HG03139 (cell line): ENCODE measurements at regions not wholly inside any gene's neighbourhood (a gene's known extent, or its start where the extent isn't known, plus 50 kb on each side); places are given as distances from the start of the nearest gene placed in this dataset.

ENCODE experiments used
- ATAC-seq: cut with Tn5 transposase; IDR thresholded peaks from one replicate; pipeline ENCODE4 v1.9.1; 2021; ENCODE audit not compliant: unreplicated experiment

- no peak for ATAC-seq
Measured at GRCh38 chr2:3959372-3959771, 256.0 kb downstream of the DCDC2C start.

GRCh38 chr2:3960106-3960505, 256.7 kb downstream of the DCDC2C start:
- ATAC-seq, result no peak

- ATAC-seq, result no peak
Measured at GRCh38 chr2:3962719-3963118, 259.3 kb downstream of the DCDC2C start.

GRCh38 chr2:3965211-3965610, 261.8 kb downstream of the DCDC2C start:
- no peak for ATAC-seq

- ATAC-seq, result no peak
Measured at GRCh38 chr2:3965953-3966352, 262.6 kb downstream of the DCDC2C start.

GRCh38 chr2:3966470-3966869, 263.1 kb downstream of the DCDC2C start:
- no peak for ATAC-seq

- ATAC-seq, result no peak
Measured at GRCh38 chr2:3968736-3969135, 265.4 kb downstream of the DCDC2C start.

- no peak for ATAC-seq
Measured at GRCh38 chr2:3970791-3971651, 267.6 kb downstream of the DCDC2C start.

- no peak for ATAC-seq
Measured at GRCh38 chr2:3971652-3972192, 268.3 kb downstream of the DCDC2C start.

- no peak for ATAC-seq
Measured at GRCh38 chr2:3972377-3972776, 269.0 kb downstream of the DCDC2C start.

GRCh38 chr2:3974765-3975164, 271.4 kb downstream of the DCDC2C start:
- ATAC-seq, result no peak

GRCh38 chr2:3981446-3981987, 278.1 kb downstream of the DCDC2C start:
- ATAC-seq, result no peak

- ATAC-seq, result no peak
Measured at GRCh38 chr2:3982160-3982559, 278.8 kb downstream of the DCDC2C start.

- ATAC-seq, result no peak
Measured at GRCh38 chr2:3986063-3986462, 282.7 kb downstream of the DCDC2C start.

- ATAC-seq, result no peak
Measured at GRCh38 chr2:3986530-3987258, 283.3 kb downstream of the DCDC2C start.

GRCh38 chr2:4002841-4003403, 299.5 kb downstream of the DCDC2C start:
- ATAC-seq, result no peak

- ATAC-seq, result no peak
Measured at GRCh38 chr2:4012197-4012596, 308.8 kb downstream of the DCDC2C start.

GRCh38 chr2:4018535-4018934, 315.2 kb downstream of the DCDC2C start:
- no peak for ATAC-seq

GRCh38 chr2:4020153-4020552, 316.8 kb downstream of the DCDC2C start:
- ATAC-seq, result no peak

GRCh38 chr2:4020649-4021048, 317.3 kb downstream of the DCDC2C start:
- no peak for ATAC-seq

- no peak for ATAC-seq
Measured at GRCh38 chr2:4024605-4025004, 321.2 kb downstream of the DCDC2C start.
